Loucy (cell line): ENCODE measurements at regions not wholly inside any gene's neighbourhood (a gene's known extent, or its start where the extent isn't known, plus 50 kb on each side); places are given as distances from the start of the nearest gene placed in this dataset.

Source experiments
- H2AFZ ChIP-seq: fragments of 200-600 bp; sonication (generic); 2 replicates; pipeline ENCODE4 v1.6.0; 2016; ENCODE audit warnings: antibody characterized with exemption, mild to moderate bottlenecking, low read length, moderate library complexity
- H3F3A ChIP-seq: fragments of 200-600 bp; 2 replicates; pipeline ENCODE4 v1.6.0; 2016; ENCODE audit warnings: antibody characterized with exemption, low read depth, mild to moderate bottlenecking
- H3K27me3 ChIP-seq: fragments of 200-600 bp; sonication (generic); 2 replicates; pipeline ENCODE4 v1.6.1; 2014; ENCODE audit warnings: low read length, mild to moderate bottlenecking; ENCODE audit not compliant: insufficient read depth, poor library complexity, severe bottlenecking
- H3K36me3 ChIP-seq: fragments of 200-600 bp; sonication (generic); 2 replicates; pipeline ENCODE4 v1.6.1; 2016; ENCODE audit warnings: low read length; ENCODE audit not compliant: insufficient read depth
- H3K4me1 ChIP-seq: fragments of 200-600 bp; sonication (generic); 2 replicates; pipeline ENCODE4 v1.5.1; 2014; ENCODE audit warnings: low read length, mild to moderate bottlenecking; ENCODE audit not compliant: insufficient read depth, poor library complexity, severe bottlenecking
- H3K4me2 ChIP-seq: fragments of 200-600 bp; sonication (generic); 2 replicates; pipeline ENCODE4 v1.6.0; 2014; ENCODE audit warnings: antibody characterized with exemption, low read length, low read depth, mild to moderate bottlenecking; ENCODE audit not compliant: poor library complexity, severe bottlenecking
- H3K4me3 ChIP-seq: fragments of 200-600 bp; sonication (generic); 2 replicates; pipeline ENCODE4 v1.5.1; 2014; ENCODE audit warnings: low read length, mild to moderate bottlenecking, mixed read lengths; ENCODE audit not compliant: poor library complexity, severe bottlenecking
- H3K79me2 ChIP-seq: fragments of 200-600 bp; sonication (generic); 2 replicates; pipeline ENCODE4 v1.6.1; 2014; ENCODE audit warnings: low read length; ENCODE audit not compliant: insufficient read depth
- H3K9ac ChIP-seq: fragments of 200-600 bp; sonication (generic); 2 replicates; pipeline ENCODE4 v1.6.0; 2014; ENCODE audit warnings: mild to moderate bottlenecking, low read depth, low read length, moderate library complexity; ENCODE audit not compliant: poor library complexity, severe bottlenecking
- H3K9me2 ChIP-seq: fragments of 200-600 bp; sonication (generic); replicated peaks from 2 replicates; pipeline ENCODE4 v1.6.1; 2016; ENCODE audit warnings: low read depth, low read length, mixed read lengths
- H3K9me3 ChIP-seq: fragments of 200-600 bp; sonication (generic); 2 replicates; pipeline ENCODE4 v1.6.1; 2014; ENCODE audit warnings: mild to moderate bottlenecking, antibody characterized with exemption, low read length, low read depth; ENCODE audit not compliant: insufficient read depth
- H4K20me1 ChIP-seq: fragments of 200-600 bp; sonication (generic); 2 replicates; pipeline ENCODE4 v1.6.0; 2014; ENCODE audit warnings: antibody characterized with exemption, low read length, mild to moderate bottlenecking; ENCODE audit not compliant: insufficient read depth, poor library complexity, severe bottlenecking
- CTCF ChIP-seq: fragments of 200-600 bp; sonication (generic); conservative IDR thresholded peaks from 2 replicates; pipeline ENCODE4 v1.5.1; 2014; ENCODE audit warnings: mild to moderate bottlenecking, antibody characterized with exemption, low read length
- EZH2phosphoT487 ChIP-seq: fragments of 200-600 bp; IDR thresholded peaks from 2 replicates; pipeline ENCODE4 v1.6.1; 2018; ENCODE audit warnings: antibody characterized with exemption, mild to moderate bottlenecking, moderate library complexity, borderline replicate concordance

GRCh38 chr9:32855752-32856151 is 72.4 kb downstream of the TMEM215 start:
- H3K27me3 ChIP-seq: no peaks in the 10 kb centered on the region
- no peaks in the 10 kb centered on the region for H3K36me3 ChIP-seq
- no peaks in the 10 kb centered on the region for H3K9me2 ChIP-seq

GRCh38 chr9:32863291-32863690 is 80.0 kb downstream of the TMEM215 start:
- TF ChIP-seq CTCF: no peak
- no peak for TF ChIP-seq EZH2phosphoT487
- no peaks in the 10 kb centered on the region for H3K27me3 ChIP-seq

More at GRCh38 chr9:32855752-32856151, 72.4 kb downstream of the TMEM215 start:
- no peak for TF ChIP-seq EZH2phosphoT487
- no peak for TF ChIP-seq CTCF
- Histone ChIP-seq H3K9ac (no peak overlapping the region), H3K79me2 (no peaks in the 10 kb centered on the region), H3K4me1 (no peaks in the 10 kb centered on the region), H3K4me3 (no peak overlapping the region), H2AFZ (no peak overlapping the region), H3F3A (no peaks in the 10 kb centered on the region), H3K4me2 (no peak overlapping the region), H3K9me3 (no peaks in the 10 kb centered on the region), H4K20me1 (no peaks in the 10 kb centered on the region)

GRCh38 chr9:32864971-32865370 is 81.6 kb downstream of the TMEM215 start:
- no peaks in the 10 kb centered on the region for H3K9me3 ChIP-seq
- H2AFZ ChIP-seq: no peak overlapping the region
- no peak overlapping the region for H3K4me2 ChIP-seq
- H3K9ac ChIP-seq: no peak overlapping the region
- no peaks in the 10 kb centered on the region for H3K36me3 ChIP-seq
- H3F3A ChIP-seq: no peaks in the 10 kb centered on the region
- H3K9me2 ChIP-seq: no peaks in the 10 kb centered on the region
- no peaks in the 10 kb centered on the region for H3K79me2 ChIP-seq
- H3K4me3 ChIP-seq: no peak overlapping the region
- H3K4me1 ChIP-seq: no peaks in the 10 kb centered on the region
- no peaks in the 10 kb centered on the region for H4K20me1 ChIP-seq
- no peak for TF ChIP-seq CTCF
- no peak for TF ChIP-seq EZH2phosphoT487
- no peaks in the 10 kb centered on the region for H3K27me3 ChIP-seq

More at GRCh38 chr9:32863291-32863690, 80.0 kb downstream of the TMEM215 start:
- Histone ChIP-seq H3K4me1 (no peaks in the 10 kb centered on the region), H3K79me2 (no peaks in the 10 kb centered on the region), H3F3A (no peaks in the 10 kb centered on the region), H3K36me3 (no peaks in the 10 kb centered on the region), H4K20me1 (no peaks in the 10 kb centered on the region), H3K9me2 (no peaks in the 10 kb centered on the region), H2AFZ (no peak overlapping the region), H3K9ac (no peak overlapping the region), H3K9me3 (no peaks in the 10 kb centered on the region), H3K4me3 (no peak overlapping the region), H3K4me2 (no peak overlapping the region)
